ENCODE measurements at regions not wholly inside any gene's neighbourhood (a gene's known extent, or its start where the extent isn't known, plus 50 kb on each side); places are given as distances from the start of the nearest gene placed in this dataset.

GRCh38 chr13:38008636-38009035 lies 139.1 kb upstream of the TRPC4 start:
- no peaks in the 10 kb centered on the region for H3K4me1 ChIP-seq (ENCODE audit: control insufficient read depth, insufficient read depth, low read length)
- BruUV-seq (replicated peaks) = no TSS peak
- in situ Hi-C loops (cut with MboI; ENCODE audit: low sequenced_read_pairs) = no loop called here
- H3K56ac ChIP-seq (ENCODE audit: extremely low read depth, insufficient read depth, low read length) = no peak overlapping the region
- H3K4me3 ChIP-seq (ENCODE audit: insufficient read depth, low read depth, low read length) = no peak overlapping the region
- H3K36me3 ChIP-seq (ENCODE audit: control insufficient read depth, insufficient read depth, low read length) = no peaks in the 10 kb centered on the region
- no peak overlapping the region for H3K4me2 ChIP-seq (ENCODE audit: low read depth, low read length)
- no peak overlapping the region for H3K18ac ChIP-seq (ENCODE audit: low read depth, low read length)
- no peaks in the 10 kb centered on the region for H3K79me1 ChIP-seq (ENCODE audit: low read depth in 1 of 2, low read length in 2 of 2)
- no peak for TF ChIP-seq USF2 (IDR thresholded peaks at IDR 0.05; ENCODE audit: low read depth, low read length)
- no peak for TF ChIP-seq MXI1 (IDR thresholded peaks at IDR 0.05; ENCODE audit: borderline replicate concordance, low read depth, low read length)
- no peak for TF ChIP-seq FOS (IDR thresholded peaks at IDR 0.05; ENCODE audit: low read depth, low read length)
- no peak for TF ChIP-seq MAFK (IDR thresholded peaks at IDR 0.05; ENCODE audit: low read depth, low read length)
- TF ChIP-seq CHD1 (IDR thresholded peaks at IDR 0.05; ENCODE audit: low read depth, low read length) = no peak
- no peak for TF ChIP-seq RAD21 (IDR thresholded peaks at IDR 0.05; ENCODE audit: low read length)
- TF ChIP-seq RFX5 (IDR thresholded peaks at IDR 0.05; ENCODE audit: low read depth, low read length) = no peak
- TF ChIP-seq POLR2A (IDR thresholded peaks at IDR 0.05; ENCODE audit: low read depth, low read length) = no peak
- no peak for TF ChIP-seq RCOR1 (IDR thresholded peaks at IDR 0.05; ENCODE audit: insufficient replicate concordance, low read length)
- no peak for TF ChIP-seq NFE2L2 (IDR thresholded peaks at IDR 0.05; ENCODE audit: low read depth, low read length)
- TF ChIP-seq SMC3 (IDR thresholded peaks at IDR 0.05; ENCODE audit: low read depth, low read length) = no peak
- TF ChIP-seq CTCF (conservative IDR thresholded peaks at IDR 0.05; ENCODE audit: low read depth, low read length) = no peak
- no peak for TF ChIP-seq BHLHE40 (IDR thresholded peaks at IDR 0.05; ENCODE audit: low read depth, low read length)
- TF ChIP-seq ELK1 (IDR thresholded peaks at IDR 0.05; ENCODE audit: borderline replicate concordance, low read depth, low read length) = no peak
- H2BK120ac ChIP-seq (ENCODE audit: low read depth, low read length) = no peak overlapping the region
- no peak overlapping the region for H3K4ac ChIP-seq (ENCODE audit: low read depth, low read length)
- ChIA-PET CTCF (interaction anchor here (0.6 kb wide), 1 partner anchor 474 kb away, joined by 3 read pairs; no protein-coding TSS in a partner anchor), POLR2A (ENCODE audit: unreplicated experiment) (no interaction called here)
- ATAC-seq (ENCODE audit: low read depth) = no peak
- H3K9me1 ChIP-seq (ENCODE audit: insufficient read depth, low read length) = no peaks in the 10 kb centered on the region
- H2AK9ac ChIP-seq (replicated peaks; ENCODE audit: low read depth, low read length, poor library complexity) = no peak overlapping the region
- no peak overlapping the region for H3K27ac ChIP-seq (ENCODE audit: insufficient read depth, low read length)
- H4K20me1 ChIP-seq (ENCODE audit: insufficient read depth, low read length) = no peaks in the 10 kb centered on the region
- no peak overlapping the region for H3K14ac ChIP-seq (replicated peaks; ENCODE audit: low read depth, low read length)
- H2BK20ac ChIP-seq (ENCODE audit: low read depth, low read length) = no peak overlapping the region
- H2BK5ac ChIP-seq (ENCODE audit: low read depth, low read length, poor library complexity, severe bottlenecking) = no peak overlapping the region
- no peaks in the 10 kb centered on the region for H3K9me3 ChIP-seq (ENCODE audit: control insufficient read depth, insufficient read depth, low read length)
- intact Hi-C loops (cut with micrococcal nuclease) = no loop called here
- H3K23ac ChIP-seq (ENCODE audit: low read depth, low read length) = no peak overlapping the region
- H3K9ac ChIP-seq (ENCODE audit: low read depth, low read length) = no peak overlapping the region
- dilution Hi-C loops (cut with HindIII; ENCODE audit: low sequenced_read_pairs, unreplicated experiment) = no loop called here
- WGBS, 2 experiments (ENCODE audit: extremely low coverage in 2 of 2, insufficient read length in 1 of 2) = no CpG with 5 or more reads among the region's 3 CpGs
- H2BK15ac ChIP-seq (ENCODE audit: low read depth, low read length) = no peak overlapping the region
- no peak for DNase-seq
- no peak overlapping the region for H2AK5ac ChIP-seq (ENCODE audit: low read depth, low read length)
- H4K5ac ChIP-seq (ENCODE audit: low read depth, low read length) = no peak overlapping the region
- no peak overlapping the region for H4K91ac ChIP-seq (ENCODE audit: insufficient read depth, low read depth, low read length)
- no peaks in the 10 kb centered on the region for H3K27me3 ChIP-seq (ENCODE audit: control insufficient read depth, insufficient read depth, low read length)
- H2AFZ ChIP-seq (replicated peaks; ENCODE audit: low read length, poor library complexity) = no peak overlapping the region
- H4K8ac ChIP-seq (ENCODE audit: low read depth in 2 of 2, low read length in 2 of 2) = no peak overlapping the region
